ENCODE measurements at regions not wholly inside any gene's neighbourhood (a gene's known extent, or its start where the extent isn't known, plus 50 kb on each side); places are given as distances from the start of the nearest gene placed in this dataset.

- DNase-seq (ENCODE audit: low spot score): no peak
- Histone ChIP-seq H3K4me1 (ENCODE audit: insufficient read depth, poor library complexity, severe bottlenecking) (no peaks in the 10 kb centered on the region), H3K27ac (ENCODE audit: poor library complexity, severe bottlenecking) (no peak overlapping the region), H3K36me3 (ENCODE audit: low read depth) (no peaks in the 10 kb centered on the region), H3K27me3 (ENCODE audit: insufficient read depth, poor library complexity, severe bottlenecking) (no peaks in the 10 kb centered on the region), H3K4me3 (ENCODE audit: severe bottlenecking) (no peak overlapping the region), H3K9me3 (ENCODE audit: severe bottlenecking) (no peaks in the 10 kb centered on the region)
- ATAC-seq (ENCODE audit: low read depth): no peak
- no peak for TF ChIP-seq CTCF (IDR thresholded peaks at IDR 0.05; ENCODE audit: poor library complexity, severe bottlenecking)
Measured at GRCh38 chr7:156091519-156092080, 279.3 kb upstream of the SHH start.

GRCh38 chr7:156090988-156091387 lies 278.7 kb upstream of the SHH start:
- Histone ChIP-seq H3K27ac (ENCODE audit: poor library complexity, severe bottlenecking) (no peak overlapping the region), H3K9me3 (ENCODE audit: severe bottlenecking) (no peaks in the 10 kb centered on the region), H3K36me3 (ENCODE audit: low read depth) (no peaks in the 10 kb centered on the region), H3K27me3 (ENCODE audit: insufficient read depth, poor library complexity, severe bottlenecking) (no peaks in the 10 kb centered on the region), H3K4me3 (ENCODE audit: severe bottlenecking) (no peak overlapping the region), H3K4me1 (ENCODE audit: insufficient read depth, poor library complexity, severe bottlenecking) (no peaks in the 10 kb centered on the region)
- no peak for TF ChIP-seq CTCF (IDR thresholded peaks at IDR 0.05; ENCODE audit: poor library complexity, severe bottlenecking)
- ATAC-seq (ENCODE audit: low read depth) (no peak), DNase-seq (ENCODE audit: low spot score) (no peak)

GRCh38 chr7:156089222-156089621 lies 277.0 kb upstream of the SHH start:
- H3K4me1 ChIP-seq (ENCODE audit: insufficient read depth, poor library complexity, severe bottlenecking): no peaks in the 10 kb centered on the region
- DNase-seq (ENCODE audit: low spot score): no peak
- TF ChIP-seq CTCF (IDR thresholded peaks at IDR 0.05; ENCODE audit: poor library complexity, severe bottlenecking): no peak
- H3K27me3 ChIP-seq (ENCODE audit: insufficient read depth, poor library complexity, severe bottlenecking): peaks cover 6% of the 10 kb centered on the region
- no peak for ATAC-seq (ENCODE audit: low read depth)
- H3K4me3 ChIP-seq (ENCODE audit: severe bottlenecking): no peak overlapping the region
- no peaks in the 10 kb centered on the region for H3K9me3 ChIP-seq (ENCODE audit: severe bottlenecking)
- H3K36me3 ChIP-seq (ENCODE audit: low read depth): no peaks in the 10 kb centered on the region
- H3K27ac ChIP-seq (ENCODE audit: poor library complexity, severe bottlenecking): no peak overlapping the region

- DNase-seq (ENCODE audit: low spot score): no peak
- ATAC-seq (ENCODE audit: low read depth): no peak
- no peak for TF ChIP-seq CTCF (IDR thresholded peaks at IDR 0.05; ENCODE audit: poor library complexity, severe bottlenecking)
- Histone ChIP-seq H3K4me3 (ENCODE audit: severe bottlenecking) (no peak overlapping the region), H3K4me1 (ENCODE audit: insufficient read depth, poor library complexity, severe bottlenecking) (no peaks in the 10 kb centered on the region), H3K9me3 (ENCODE audit: severe bottlenecking) (no peaks in the 10 kb centered on the region), H3K27ac (ENCODE audit: poor library complexity, severe bottlenecking) (no peak overlapping the region), H3K36me3 (ENCODE audit: low read depth) (no peaks in the 10 kb centered on the region), H3K27me3 (ENCODE audit: insufficient read depth, poor library complexity, severe bottlenecking) (peaks cover 6% of the 10 kb centered on the region)
Measured at GRCh38 chr7:156088115-156088514, 275.9 kb upstream of the SHH start.

Measured in RWPE2 (cell line).